IMR-90 (cell line): ENCODE measurements at regions not wholly inside any gene's neighbourhood (a gene's known extent, or its start where the extent isn't known, plus 50 kb on each side); places are given as distances from the start of the nearest gene placed in this dataset.

ENCODE experiments used
- ATAC-seq: fragments of 200-7000 bp; cut with Tn5 transposase; 2 replicates; pipeline ENCODE4 v1.9.1; 2020; ENCODE audit warnings: low read depth, mild to moderate bottlenecking, moderate library complexity
- BruUV-seq: library from RNA; stranded (reverse); fragments of 400-500 nt; replicated peaks from 2 replicates; lab custom pipeline; 2021; lab: Mats Ljungman, UMichigan
- CTCF ChIA-PET: fragments of 300-600 bp; formaldehyde crosslinking; extraction: SDS; loops from one replicate; lab custom pipeline; 2021; ENCODE audit warnings: antibody characterized with exemption; lab: Yijun Ruan, JAX
- POLR2A ChIA-PET: fragments of 300-600 bp; sonication (Branson Sonifier 250); formaldehyde crosslinking; loops from one replicate; lab custom pipeline; 2022; ENCODE audit warnings: antibody characterized with exemption; ENCODE audit not compliant: unreplicated experiment; lab: Charles Lee
- DNase-seq: peaks from one replicate; pipeline ENCODE4 v3.0.0; 2013
- H2AFZ ChIP-seq: replicated peaks from 2 replicates; pipeline ENCODE3; 2013; ENCODE audit warnings: low read length, mild to moderate bottlenecking; ENCODE audit not compliant: poor library complexity
- H2AK5ac ChIP-seq: 2 replicates; pipeline ENCODE4 v1.6.1; 2013; ENCODE audit warnings: low read depth, low read length, inconsistent platforms
- H2AK9ac ChIP-seq: replicated peaks from 2 replicates; pipeline ENCODE3; 2013; ENCODE audit warnings: mild to moderate bottlenecking, low read depth, low read length, moderate library complexity; ENCODE audit not compliant: poor library complexity
- H2BK120ac ChIP-seq: 2 replicates; pipeline ENCODE4 v1.6.1; 2013; ENCODE audit warnings: low read depth, low read length, inconsistent platforms
- H2BK15ac ChIP-seq: 3 replicates; pipeline ENCODE4 v1.6.1; 2013; ENCODE audit warnings: low read depth, low read length, inconsistent platforms
- H2BK20ac ChIP-seq: 2 replicates; pipeline ENCODE4 v1.6.1; 2013; ENCODE audit warnings: low read depth, mild to moderate bottlenecking, inconsistent platforms, low read length, moderate library complexity
- H2BK5ac ChIP-seq: 2 replicates; pipeline ENCODE4 v1.6.1; 2013; ENCODE audit warnings: mild to moderate bottlenecking, low read depth, low read length, inconsistent platforms; ENCODE audit not compliant: poor library complexity, severe bottlenecking
- H3K14ac ChIP-seq: replicated peaks from 2 replicates; pipeline ENCODE4 v1.6.1; 2013; ENCODE audit warnings: low read depth, low read length, inconsistent platforms
- H3K18ac ChIP-seq: 2 replicates; pipeline ENCODE4 v1.6.1; 2013; ENCODE audit warnings: low read depth, low read length, control low read depth
- H3K23ac ChIP-seq: 2 replicates; pipeline ENCODE4 v1.6.1; 2013; ENCODE audit warnings: low read depth, low read length, inconsistent platforms
- H3K27ac ChIP-seq: 2 replicates; pipeline ENCODE4 v1.5.1; 2013; ENCODE audit warnings: mild to moderate bottlenecking, control low read depth, low read length; ENCODE audit not compliant: insufficient read depth
- H3K27me3 ChIP-seq: 2 replicates; pipeline ENCODE4 v1.6.1; 2013; ENCODE audit warnings: low read length; ENCODE audit not compliant: control insufficient read depth, insufficient read depth
- H3K36me3 ChIP-seq: 2 replicates; pipeline ENCODE4 v1.6.1; 2013; ENCODE audit warnings: low read length, mixed read lengths; ENCODE audit not compliant: control insufficient read depth, insufficient read depth
- H3K4ac ChIP-seq: 2 replicates; pipeline ENCODE4 v1.6.1; 2013; ENCODE audit warnings: low read depth, low read length, inconsistent platforms
- H3K4me1 ChIP-seq: 2 replicates; pipeline ENCODE4 v1.6.1; 2013; ENCODE audit warnings: low read length, mixed read lengths; ENCODE audit not compliant: control insufficient read depth, insufficient read depth
- H3K4me2 ChIP-seq: 2 replicates; pipeline ENCODE4 v1.6.1; 2013; ENCODE audit warnings: low read depth, mild to moderate bottlenecking, control low read depth, low read length, moderate library complexity
- H3K4me3 ChIP-seq: 2 replicates; pipeline ENCODE4 v1.5.1; 2013; ENCODE audit warnings: low read depth, mild to moderate bottlenecking, control low read depth, low read length, moderate library complexity; ENCODE audit not compliant: insufficient read depth
- H3K56ac ChIP-seq: 2 replicates; pipeline ENCODE4 v1.6.1; 2013; ENCODE audit warnings: low read length, inconsistent platforms; ENCODE audit not compliant: insufficient read depth; ENCODE audit errors: extremely low read depth
- H3K79me1 ChIP-seq, 2 experiments: 2 replicates each; pipeline ENCODE4 v1.6.1; 2013; ENCODE audit warnings: low read length in 2 of 2, inconsistent platforms in 1 of 2, low read depth in 1 of 2
- H3K9ac ChIP-seq: 2 replicates; pipeline ENCODE4 v1.6.1; 2013; ENCODE audit warnings: low read depth, low read length, control low read depth
- H3K9me1 ChIP-seq: 2 replicates; pipeline ENCODE4 v1.6.1; 2013; ENCODE audit warnings: low read length, inconsistent platforms; ENCODE audit not compliant: insufficient read depth
- H3K9me3 ChIP-seq: 2 replicates; pipeline ENCODE4 v1.6.1; 2013; ENCODE audit warnings: low read length; ENCODE audit not compliant: control insufficient read depth, insufficient read depth
- H4K20me1 ChIP-seq: 2 replicates; pipeline ENCODE4 v1.6.1; 2013; ENCODE audit warnings: low read length, inconsistent platforms; ENCODE audit not compliant: insufficient read depth
- H4K5ac ChIP-seq: 2 replicates; pipeline ENCODE4 v1.6.1; 2013; ENCODE audit warnings: mild to moderate bottlenecking, low read depth, low read length, control low read depth
- H4K8ac ChIP-seq, 2 experiments: 2 replicates each; pipeline ENCODE4 v1.6.1; 2013; ENCODE audit warnings: low read depth in 2 of 2, low read length in 2 of 2, control low read depth in 1 of 2, inconsistent platforms in 1 of 2
- H4K91ac ChIP-seq: 2 replicates; pipeline ENCODE4 v1.6.1; 2013; ENCODE audit warnings: low read depth, low read length, inconsistent platforms; ENCODE audit not compliant: insufficient read depth
- CEBPB ChIP-seq: IDR thresholded peaks from 2 replicates; pipeline ENCODE4 v1.6.1; 2012; ENCODE audit warnings: low read depth, low read length, improper control_type of control experiment
- FOS ChIP-seq: fragments of 150-350 bp; IDR thresholded peaks from 2 replicates; pipeline ENCODE4 v1.6.1; 2016; ENCODE audit warnings: low read depth, low read length
- NFE2L2 ChIP-seq: fragments of 150-350 bp; IDR thresholded peaks from 2 replicates; pipeline ENCODE4 v1.6.1; 2016; ENCODE audit warnings: low read depth, mild to moderate bottlenecking, low read length
- RAD21 ChIP-seq: IDR thresholded peaks from 2 replicates; pipeline ENCODE4 v1.6.1; 2012; ENCODE audit warnings: low read length, improper control_type of control experiment
- RFX5 ChIP-seq: IDR thresholded peaks from 2 replicates; pipeline ENCODE4 v1.8.0; 2012; ENCODE audit warnings: low read depth, mild to moderate bottlenecking, low read length, moderate library complexity
- WGBS, 2 experiments: methylation state at CpG; one replicate each; pipeline versions ENCODE4 v1.1.5 to v1.1.7; 2013; ENCODE audit warnings: missing lambda C conversion rate in 2 of 2; ENCODE audit not compliant: insufficient read length in 1 of 2; ENCODE audit errors: extremely low coverage in 2 of 2; 5-methylcytosine and 5-hydroxymethylcytosine counted together
- dilution Hi-C: fragments of 300-500 bp; cut with HindIII; formaldehyde crosslinking; loops from one replicate; pipeline ENCODE4 v1.14.3; 2018; ENCODE audit warnings: low sequenced_read_pairs; ENCODE audit not compliant: unreplicated experiment
- in situ Hi-C: fragments of 300-500 bp; cut with MboI; formaldehyde crosslinking; loops from 3 replicates; pipeline ENCODE4 v1.14.3; 2019; ENCODE audit warnings: low sequenced_read_pairs, inconsistent platforms, mixed read lengths
- intact Hi-C: fragments of 100-400 bp; cut with micrococcal nuclease; formaldehyde crosslinking; loops from 2 replicates; pipeline ENCODE4 v1.10.0; 2022
- TF ChIP-seq, protein P1 (sequence below): fragments of 150-350 bp; IDR thresholded peaks from 2 replicates; pipeline ENCODE4 v1.6.1; 2017; ENCODE audit warnings: mild to moderate bottlenecking, antibody characterized with exemption, low read length, low read depth
- TF ChIP-seq, protein P2 (sequence below): fragments of 150-350 bp; IDR thresholded peaks from 2 replicates; pipeline ENCODE4 v1.6.1; 2016; ENCODE audit warnings: low read depth, mild to moderate bottlenecking, low read length, moderate library complexity, borderline replicate concordance
- TF ChIP-seq, protein P3 (sequence below): conservative IDR thresholded peaks from 2 replicates; pipeline ENCODE4 v1.5.1; 2012; ENCODE audit warnings: mild to moderate bottlenecking, low read depth, low read length, improper control_type of control experiment

DNA sequence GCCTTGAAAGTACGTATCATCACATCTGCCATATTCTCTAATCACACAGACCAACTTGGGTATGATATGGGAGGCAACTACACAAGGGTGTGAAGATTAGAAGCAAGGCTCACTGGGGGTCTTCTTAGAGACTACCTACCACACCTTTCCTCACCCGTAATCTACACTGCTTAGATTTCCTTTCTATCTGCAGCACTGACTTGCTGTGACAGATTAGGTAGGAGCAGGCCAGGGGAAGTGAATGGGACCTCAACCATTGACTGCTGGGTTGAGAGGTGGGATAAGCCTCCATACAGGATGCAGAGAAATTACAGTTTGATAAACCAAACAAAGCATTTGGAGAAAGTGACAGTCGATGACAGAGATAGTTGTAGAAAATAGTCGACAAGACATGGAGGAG lies 119.0 kb upstream of the SERPINE2 start:
- Histone ChIP-seq H3K14ac (no peak overlapping the region), H3K27ac (no peak overlapping the region), H3K56ac (no peak overlapping the region), H4K8ac (no peak overlapping the region), H3K27me3 (no peaks in the 10 kb centered on the region), H2AK9ac (no peak overlapping the region), H2BK15ac (no peak overlapping the region), H2BK120ac (no peak overlapping the region), H3K9me3 (no peaks in the 10 kb centered on the region), H2BK5ac (no peak overlapping the region), H4K91ac (no peak overlapping the region), H3K4me3 (no peak overlapping the region), H2BK20ac (no peak overlapping the region), H3K4me1 (peaks cover 8% of the 10 kb centered on the region), H4K20me1 (no peaks in the 10 kb centered on the region), H2AFZ (no peak overlapping the region), H3K18ac (no peak overlapping the region), H3K4ac (no peak overlapping the region), H3K79me1 (no peaks in the 10 kb centered on the region), H2AK5ac (no peak overlapping the region), H3K36me3 (no peaks in the 10 kb centered on the region), H3K9me1 (peaks cover 5% of the 10 kb centered on the region), H3K9ac (no peak overlapping the region), H4K5ac (no peak overlapping the region), H3K4me2 (no peak overlapping the region), H3K23ac (no peak overlapping the region)
- in situ Hi-C loops, result no loop called here
- no peak for DNase-seq
- dilution Hi-C loops, result no loop called here
- 100% methylated on average over 2 of the region's 4 CpGs; no CpG with 5 or more reads in 1 of the 2 experiments for WGBS, 2 experiments
- ATAC-seq, result no peak
- no TSS peak for BruUV-seq
- intact Hi-C loops, result no loop called here
- POLR2A ChIA-PET, result no interaction called here
- CTCF ChIA-PET, result interaction anchor here (1.2 kb wide), 1 partner anchor 33 kb away, joined by 4 read pairs; no protein-coding TSS in a partner anchor
- TF ChIP-seq, protein P1, sequence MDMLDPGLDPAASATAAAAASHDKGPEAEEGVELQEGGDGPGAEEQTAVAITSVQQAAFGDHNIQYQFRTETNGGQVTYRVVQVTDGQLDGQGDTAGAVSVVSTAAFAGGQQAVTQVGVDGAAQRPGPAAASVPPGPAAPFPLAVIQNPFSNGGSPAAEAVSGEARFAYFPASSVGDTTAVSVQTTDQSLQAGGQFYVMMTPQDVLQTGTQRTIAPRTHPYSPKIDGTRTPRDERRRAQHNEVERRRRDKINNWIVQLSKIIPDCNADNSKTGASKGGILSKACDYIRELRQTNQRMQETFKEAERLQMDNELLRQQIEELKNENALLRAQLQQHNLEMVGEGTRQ, result no peak
- TF ChIP-seq CEBPB (no peak), NFE2L2 (no peak), FOS (no peak), RAD21 (no peak), RFX5 (no peak)
- TF ChIP-seq, protein P2, sequence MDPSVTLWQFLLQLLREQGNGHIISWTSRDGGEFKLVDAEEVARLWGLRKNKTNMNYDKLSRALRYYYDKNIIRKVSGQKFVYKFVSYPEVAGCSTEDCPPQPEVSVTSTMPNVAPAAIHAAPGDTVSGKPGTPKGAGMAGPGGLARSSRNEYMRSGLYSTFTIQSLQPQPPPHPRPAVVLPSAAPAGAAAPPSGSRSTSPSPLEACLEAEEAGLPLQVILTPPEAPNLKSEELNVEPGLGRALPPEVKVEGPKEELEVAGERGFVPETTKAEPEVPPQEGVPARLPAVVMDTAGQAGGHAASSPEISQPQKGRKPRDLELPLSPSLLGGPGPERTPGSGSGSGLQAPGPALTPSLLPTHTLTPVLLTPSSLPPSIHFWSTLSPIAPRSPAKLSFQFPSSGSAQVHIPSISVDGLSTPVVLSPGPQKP, result no peak
- TF ChIP-seq, protein P3, sequence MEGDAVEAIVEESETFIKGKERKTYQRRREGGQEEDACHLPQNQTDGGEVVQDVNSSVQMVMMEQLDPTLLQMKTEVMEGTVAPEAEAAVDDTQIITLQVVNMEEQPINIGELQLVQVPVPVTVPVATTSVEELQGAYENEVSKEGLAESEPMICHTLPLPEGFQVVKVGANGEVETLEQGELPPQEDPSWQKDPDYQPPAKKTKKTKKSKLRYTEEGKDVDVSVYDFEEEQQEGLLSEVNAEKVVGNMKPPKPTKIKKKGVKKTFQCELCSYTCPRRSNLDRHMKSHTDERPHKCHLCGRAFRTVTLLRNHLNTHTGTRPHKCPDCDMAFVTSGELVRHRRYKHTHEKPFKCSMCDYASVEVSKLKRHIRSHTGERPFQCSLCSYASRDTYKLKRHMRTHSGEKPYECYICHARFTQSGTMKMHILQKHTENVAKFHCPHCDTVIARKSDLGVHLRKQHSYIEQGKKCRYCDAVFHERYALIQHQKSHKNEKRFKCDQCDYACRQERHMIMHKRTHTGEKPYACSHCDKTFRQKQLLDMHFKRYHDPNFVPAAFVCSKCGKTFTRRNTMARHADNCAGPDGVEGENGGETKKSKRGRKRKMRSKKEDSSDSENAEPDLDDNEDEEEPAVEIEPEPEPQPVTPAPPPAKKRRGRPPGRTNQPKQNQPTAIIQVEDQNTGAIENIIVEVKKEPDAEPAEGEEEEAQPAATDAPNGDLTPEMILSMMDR, result no peak
